Peyer's patch (tissue), 4 donors: ENCODE measurements at regions not wholly inside any gene's neighbourhood (a gene's known extent, or its start where the extent isn't known, plus 50 kb on each side); places are given as distances from the start of the nearest gene placed in this dataset.

Experiments used
- POLR2A ChIP-seq, 2 donors: fragments of 450-650 bp; IDR thresholded peaks; one replicate each; pipeline ENCODE4 v1.5.1; 2017; ENCODE audit warnings: antibody characterized with exemption in 2 of 2, mild to moderate bottlenecking in 2 of 2, moderate library complexity in 2 of 2
- TF ChIP-seq, protein P1 (sequence below), 6 experiments: fragments of 450-650 bp in 4 of 6; fragments of 200-600 bp in 2 of 6; sonication (generic) in 1 of 6; IDR thresholded peaks; one replicate each; pipeline ENCODE4 v1.5.1; 2017 to 2019; ENCODE audit warnings: antibody characterized with exemption in 6 of 6, mild to moderate bottlenecking in 3 of 6, moderate library complexity in 1 of 6

DNA sequence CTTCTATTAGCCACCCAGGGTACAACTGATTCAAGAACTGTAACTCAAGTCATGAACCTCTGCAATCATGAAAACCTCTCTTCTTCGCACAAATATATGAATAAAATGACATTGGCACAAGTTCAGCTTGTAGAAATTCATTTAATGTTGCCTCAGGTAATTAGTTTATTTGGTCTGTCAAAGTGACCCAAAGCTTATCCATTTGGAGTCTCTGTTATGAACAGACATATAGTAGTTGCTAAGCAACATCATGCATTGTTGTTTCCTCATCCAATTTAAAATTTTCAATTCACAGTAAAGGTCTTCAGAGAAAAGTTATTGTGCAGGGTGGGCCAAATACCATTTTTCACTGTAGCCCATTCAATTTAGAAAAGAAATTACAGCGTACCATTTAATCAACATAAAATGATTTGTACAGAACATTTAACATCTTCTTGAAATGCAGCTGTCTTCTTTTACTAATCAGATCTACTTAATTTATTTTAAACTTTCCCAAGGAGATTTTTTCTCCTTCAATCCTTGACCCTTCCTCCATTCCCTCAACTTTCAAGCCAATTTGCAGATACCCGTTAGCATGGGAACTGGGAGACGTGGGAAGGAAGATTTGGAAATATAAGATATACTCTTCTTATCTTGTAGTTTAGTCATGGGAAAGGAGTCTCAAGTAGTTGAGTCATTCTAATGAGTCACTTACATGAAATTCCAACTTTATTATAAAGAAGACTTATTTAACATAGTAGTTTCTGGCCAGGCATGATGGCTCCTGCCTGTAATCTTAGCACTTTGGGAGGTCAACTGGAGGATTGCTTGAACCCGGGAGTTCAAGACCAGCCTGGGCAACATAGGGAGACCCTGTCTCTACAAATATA, 231.3 kb downstream of the ATPSCKMT start:
- TF ChIP-seq, protein P1, sequence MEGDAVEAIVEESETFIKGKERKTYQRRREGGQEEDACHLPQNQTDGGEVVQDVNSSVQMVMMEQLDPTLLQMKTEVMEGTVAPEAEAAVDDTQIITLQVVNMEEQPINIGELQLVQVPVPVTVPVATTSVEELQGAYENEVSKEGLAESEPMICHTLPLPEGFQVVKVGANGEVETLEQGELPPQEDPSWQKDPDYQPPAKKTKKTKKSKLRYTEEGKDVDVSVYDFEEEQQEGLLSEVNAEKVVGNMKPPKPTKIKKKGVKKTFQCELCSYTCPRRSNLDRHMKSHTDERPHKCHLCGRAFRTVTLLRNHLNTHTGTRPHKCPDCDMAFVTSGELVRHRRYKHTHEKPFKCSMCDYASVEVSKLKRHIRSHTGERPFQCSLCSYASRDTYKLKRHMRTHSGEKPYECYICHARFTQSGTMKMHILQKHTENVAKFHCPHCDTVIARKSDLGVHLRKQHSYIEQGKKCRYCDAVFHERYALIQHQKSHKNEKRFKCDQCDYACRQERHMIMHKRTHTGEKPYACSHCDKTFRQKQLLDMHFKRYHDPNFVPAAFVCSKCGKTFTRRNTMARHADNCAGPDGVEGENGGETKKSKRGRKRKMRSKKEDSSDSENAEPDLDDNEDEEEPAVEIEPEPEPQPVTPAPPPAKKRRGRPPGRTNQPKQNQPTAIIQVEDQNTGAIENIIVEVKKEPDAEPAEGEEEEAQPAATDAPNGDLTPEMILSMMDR (IDR thresholded peaks at IDR 0.05) = no peak
- no peak for TF ChIP-seq POLR2A (IDR thresholded peaks at IDR 0.05)
